GM12872 (cell line): ENCODE measurements at regions not wholly inside any gene's neighbourhood (a gene's known extent, or its start where the extent isn't known, plus 50 kb on each side); places are given as distances from the start of the nearest gene placed in this dataset.

Experiments
- CTCF ChIP-seq: IDR thresholded peaks from 3 replicates; pipeline ENCODE4 v1.5.1; 2011; ENCODE audit warnings: low read depth, mild to moderate bottlenecking, low read length, moderate library complexity; ENCODE audit not compliant: insufficient read depth

- TF ChIP-seq CTCF, result no peak
Observed at GRCh38 chr2:6053743-6054142, 361.6 kb downstream of the SOX11 start.

GRCh38 chr2:6054161-6054671 is 362.0 kb downstream of the SOX11 start:
- TF ChIP-seq CTCF, result no peak

- no peak for TF ChIP-seq CTCF
Observed at GRCh38 chr2:6060992-6061663, 368.9 kb downstream of the SOX11 start.

- TF ChIP-seq CTCF, result no peak
Observed at GRCh38 chr2:6064757-6065156, 372.6 kb downstream of the SOX11 start.

- TF ChIP-seq CTCF, result no peak
Observed at GRCh38 chr2:6065703-6066102, 373.5 kb downstream of the SOX11 start.

GRCh38 chr2:6067089-6067488 is 374.9 kb downstream of the SOX11 start:
- TF ChIP-seq CTCF, result no peak

- no peak for TF ChIP-seq CTCF
Observed at GRCh38 chr2:6067806-6068205, 375.6 kb downstream of the SOX11 start.

- no peak for TF ChIP-seq CTCF
Observed at GRCh38 chr2:6068429-6068828, 376.2 kb downstream of the SOX11 start.
